Activated CD8-positive, alpha-beta memory T cell treated with anti-CD3 and anti-CD28 coated beads for 48 hours (primary cell): ENCODE measurements at regions not wholly inside any gene's neighbourhood (a gene's known extent, or its start where the extent isn't known, plus 50 kb on each side); places are given as distances from the start of the nearest gene placed in this dataset.

Source experiments
- DNase-seq, 3 experiments: peaks; one replicate each; pipeline ENCODE4 v3.0.0-alpha.2; 2020; ENCODE audit warnings: low read depth in 2 of 3, low spot score in 2 of 3

DNA sequence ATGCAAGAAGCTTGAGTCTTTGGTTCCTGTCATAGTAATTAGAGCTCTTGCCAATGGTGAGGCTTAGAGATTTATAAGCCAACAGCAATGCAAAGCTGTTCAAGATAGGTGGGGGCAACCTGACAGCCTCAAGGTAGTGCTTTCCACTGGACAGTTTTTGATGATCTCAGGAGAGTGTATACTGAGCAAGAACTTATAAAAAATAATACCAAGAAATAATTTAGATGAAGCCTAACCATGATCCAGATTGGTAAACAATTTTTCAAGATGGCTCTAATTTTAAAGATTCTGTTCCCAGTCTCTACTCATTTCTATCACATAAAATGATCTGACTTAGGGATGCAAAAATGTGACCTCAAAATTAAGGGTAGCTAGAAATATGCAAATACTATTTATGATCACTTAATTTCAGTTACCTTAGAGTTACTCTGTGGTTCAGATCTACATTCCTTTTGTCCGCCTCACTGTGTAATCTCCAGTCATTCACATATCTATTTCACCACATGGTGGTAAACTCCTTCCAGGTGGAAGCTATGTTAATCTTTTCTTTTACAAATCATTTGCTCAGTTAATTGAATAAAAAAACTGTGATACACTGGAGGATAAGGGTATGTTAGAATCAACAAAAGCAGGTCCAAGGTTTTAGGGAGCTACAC is 1228.0 kb upstream of the C9orf72 start:
- no peak for DNase-seq

DNA sequence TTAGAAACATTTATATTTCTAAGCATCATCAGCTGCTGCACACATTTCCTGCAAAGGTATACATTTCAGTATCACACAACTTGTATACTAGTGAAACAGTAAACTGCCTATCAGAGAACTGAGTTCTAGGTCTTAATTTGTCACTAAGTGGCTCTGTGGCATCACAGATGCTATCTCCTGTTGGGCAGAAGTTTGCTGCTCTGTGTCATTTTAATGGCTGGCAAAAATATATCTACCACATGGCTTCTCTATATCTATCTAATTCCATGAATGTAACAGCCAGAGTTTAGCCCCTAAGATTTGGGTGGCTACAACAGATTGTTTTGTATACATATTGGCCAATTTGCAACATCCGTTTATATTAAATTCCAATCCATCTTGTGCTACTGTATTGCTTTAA is 1231.9 kb upstream of the C9orf72 start:
- DNase-seq = no peak

DNA sequence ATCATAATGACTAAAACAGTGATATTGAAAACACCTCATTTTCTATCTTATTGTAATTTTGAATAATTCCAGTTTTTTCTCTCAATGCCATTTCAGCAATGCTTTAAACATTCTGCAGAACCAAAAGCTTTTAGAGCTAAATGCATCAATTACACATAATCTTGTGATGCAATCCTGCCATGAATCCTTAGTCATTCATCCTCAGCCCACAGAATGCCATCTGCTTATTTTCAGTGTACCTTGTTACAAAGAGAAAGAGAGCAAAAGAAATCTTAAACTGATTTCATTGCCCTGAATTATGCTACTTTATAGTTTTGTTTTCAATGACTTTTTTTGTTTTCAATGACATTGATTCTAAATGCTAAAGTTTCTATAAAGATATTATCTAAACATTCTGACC is 1234.8 kb upstream of the C9orf72 start:
- DNase-seq = no peak

DNA sequence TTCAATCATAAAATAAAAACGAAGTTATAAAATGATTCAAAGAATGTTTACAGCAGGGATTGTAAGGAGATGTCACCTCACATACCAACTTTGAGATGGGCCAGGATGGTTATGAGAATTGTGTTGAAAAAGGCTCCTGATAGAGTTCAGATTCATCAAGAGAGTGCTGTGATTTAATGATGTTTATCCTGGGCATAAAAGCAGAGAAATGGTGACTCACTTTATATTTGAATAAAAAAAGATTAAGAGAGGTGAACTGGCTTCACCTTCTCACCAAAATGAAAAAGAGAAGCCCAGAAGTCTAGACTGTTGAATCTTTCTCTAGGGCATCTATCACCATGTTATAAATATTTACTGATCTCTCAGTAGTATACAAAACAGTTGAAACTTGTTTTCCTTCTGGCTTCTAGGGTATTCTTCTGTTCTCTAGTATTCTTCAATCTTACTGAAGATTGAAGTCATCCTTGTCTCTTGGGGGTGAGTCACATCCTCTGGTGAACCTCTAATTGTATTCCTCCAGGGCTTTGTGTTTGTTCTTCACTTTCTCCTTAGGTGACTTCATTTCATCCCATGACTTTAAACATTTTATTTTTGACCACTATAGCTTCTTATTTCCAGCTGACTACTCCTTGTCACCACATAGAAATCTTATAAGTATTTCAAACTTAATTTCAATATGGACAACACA is 1237.3 kb upstream of the C9orf72 start:
- no peak for DNase-seq

DNA sequence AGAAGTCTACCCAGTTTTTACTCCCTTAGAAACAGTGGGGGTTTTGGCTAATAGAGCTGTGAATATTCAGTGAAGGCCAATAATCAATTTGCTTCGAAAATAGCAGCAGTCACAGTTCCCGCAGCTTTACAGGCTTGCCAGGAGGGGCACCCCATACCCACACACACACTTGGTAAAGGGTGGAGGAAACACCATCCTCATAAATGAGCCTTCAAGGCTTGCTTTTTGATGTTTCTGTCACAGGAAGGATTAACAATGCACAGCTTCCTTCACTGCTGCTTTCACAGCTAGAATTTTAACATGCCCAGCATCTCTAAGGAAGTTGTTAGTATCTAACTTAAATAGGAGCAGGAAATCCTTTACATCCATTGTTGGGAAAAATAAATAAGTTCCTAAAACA is 1247.5 kb upstream of the C9orf72 start:
- DNase-seq = no peak

DNA sequence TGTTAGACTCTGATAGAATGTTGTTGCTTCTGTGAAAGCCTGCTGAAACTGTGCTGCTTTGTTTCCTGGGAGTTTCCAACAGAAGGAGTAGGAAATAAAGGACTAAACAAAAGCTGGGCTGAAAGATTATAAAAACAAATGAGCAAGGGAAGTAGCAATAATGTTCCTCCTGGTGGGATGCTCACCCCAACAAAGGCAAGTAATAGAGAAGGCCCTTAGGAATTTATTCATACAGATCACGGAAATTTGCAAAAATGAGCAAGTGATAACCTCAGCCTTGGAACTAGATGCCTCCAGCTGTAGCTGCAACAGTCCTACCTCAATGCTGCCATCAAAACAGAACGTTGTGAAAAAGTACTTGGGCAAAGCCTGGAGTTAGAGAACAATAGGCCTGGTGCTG is 1248.0 kb upstream of the C9orf72 start:
- no peak for DNase-seq

DNA sequence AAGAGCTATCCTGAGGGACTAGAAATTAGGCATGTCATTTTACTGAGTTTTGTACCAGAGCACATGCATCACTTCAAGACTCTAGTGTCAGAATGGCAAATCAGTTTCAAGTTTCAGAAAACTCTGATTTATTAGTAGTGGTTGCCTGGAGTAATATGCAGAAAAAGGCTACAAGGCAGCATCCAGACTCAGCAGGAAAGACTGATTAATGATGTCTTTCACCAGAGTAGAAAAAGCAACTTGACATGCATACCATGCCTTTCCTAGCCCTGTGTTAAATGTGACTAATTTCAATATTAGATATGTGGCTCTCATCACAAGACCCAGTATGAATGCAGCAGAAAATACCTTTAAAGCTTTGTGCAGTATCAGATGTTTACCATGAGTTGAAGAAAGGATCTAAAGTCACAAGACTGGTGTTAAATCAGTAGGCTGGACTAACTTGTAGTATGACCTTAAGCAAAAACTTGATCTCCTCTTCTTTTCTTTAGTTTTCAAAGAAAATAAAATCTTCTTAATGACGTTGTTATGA is 1251.2 kb upstream of the C9orf72 start:
- DNase-seq = no peak

DNA sequence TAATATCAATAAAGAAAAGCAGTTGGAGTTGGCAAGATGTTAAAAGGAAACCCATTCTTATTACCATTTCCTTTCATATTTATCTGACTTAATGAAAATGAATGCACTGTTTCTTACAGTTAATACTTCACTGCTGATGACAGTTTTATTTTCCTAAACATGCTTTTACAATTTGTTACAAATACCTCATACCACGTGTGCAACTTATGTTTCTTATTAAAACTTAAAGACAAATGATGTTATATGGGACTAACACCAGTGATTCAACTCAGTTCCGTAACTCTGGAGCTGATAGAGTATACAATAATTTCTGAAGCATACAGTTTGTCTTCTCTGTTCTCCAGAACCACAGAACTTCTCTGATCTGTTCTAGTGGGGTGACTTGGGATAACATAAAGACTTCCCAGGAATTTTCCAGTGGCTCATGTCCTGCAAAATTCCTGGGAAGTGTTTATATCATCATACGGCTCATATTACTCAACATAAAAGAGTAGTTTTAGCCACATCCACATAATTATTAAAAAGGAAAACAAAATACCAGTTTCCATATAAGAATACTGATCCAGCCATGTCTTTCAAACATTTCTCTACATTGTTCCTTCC is 1259.0 kb upstream of the C9orf72 start:
- DNase-seq = no peak

DNA sequence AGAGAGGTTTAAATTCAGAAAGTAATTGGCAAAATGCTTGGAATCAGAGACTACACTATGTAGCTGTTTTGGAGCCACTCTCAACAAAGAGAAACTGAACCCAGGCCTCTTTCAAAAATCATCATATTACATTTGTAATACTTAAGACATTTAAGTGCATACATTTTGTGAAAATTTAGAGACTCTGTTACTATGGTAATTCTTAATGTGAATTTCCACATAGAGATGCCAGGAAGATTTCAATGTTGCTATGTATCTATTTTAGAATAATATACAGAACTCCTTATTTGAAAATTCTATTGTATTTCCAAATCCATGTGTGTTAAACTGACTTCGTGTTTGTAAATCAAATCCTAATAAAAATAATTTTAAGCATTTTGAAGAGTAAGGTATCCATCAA is 1260.9 kb upstream of the C9orf72 start:
- no peak for DNase-seq

DNA sequence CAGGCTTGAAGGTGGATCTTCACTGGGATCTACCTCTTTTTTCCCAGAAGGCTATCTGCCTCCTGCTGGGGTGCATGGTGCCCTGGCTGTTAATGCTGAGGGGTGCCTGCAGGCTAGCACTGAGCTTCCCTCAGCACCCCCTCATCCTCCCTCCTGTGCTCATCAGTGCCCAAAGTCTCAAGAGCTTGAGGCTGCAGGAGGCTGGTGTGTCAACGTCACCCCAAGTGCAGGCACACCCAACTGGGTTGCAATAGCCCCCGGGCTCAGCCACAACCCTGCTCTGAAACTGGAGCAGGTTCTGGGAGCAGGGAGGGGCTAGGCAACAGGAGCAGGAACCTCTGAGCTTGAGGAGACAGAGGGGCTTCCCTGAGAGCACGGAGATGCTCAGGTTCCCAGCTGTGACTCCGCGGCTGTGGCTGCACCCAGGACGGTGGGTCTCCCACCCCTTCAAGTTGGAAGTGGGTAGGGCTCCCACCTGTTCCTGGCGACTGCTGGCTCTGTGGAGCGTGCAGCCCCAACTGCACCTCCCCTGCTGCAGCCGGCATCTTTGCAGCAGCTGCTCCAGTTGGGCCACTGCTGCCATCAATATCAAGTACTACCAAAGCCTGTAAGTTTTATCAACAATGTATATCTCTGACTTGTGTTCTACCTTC is 1266.6 kb upstream of the C9orf72 start:
- no peak for DNase-seq

DNA sequence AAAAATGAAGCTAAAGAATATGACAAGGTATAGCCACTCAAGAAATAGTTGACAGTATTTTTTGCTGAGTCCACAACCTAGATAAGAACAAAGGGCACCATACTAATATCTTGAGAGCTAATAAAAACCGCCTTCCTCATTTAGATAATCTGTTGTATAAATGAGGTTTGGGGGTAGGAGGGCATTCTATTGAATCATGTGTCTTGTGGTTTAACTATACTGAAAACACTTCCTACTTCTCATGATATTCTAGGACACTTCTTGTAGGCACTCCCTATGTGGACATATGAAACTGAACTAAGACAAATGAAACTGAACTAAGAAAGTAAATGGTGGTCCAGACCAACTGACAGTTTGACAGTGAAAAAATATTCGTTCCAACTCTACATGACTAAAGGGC is 1268.5 kb upstream of the C9orf72 start:
- no peak for DNase-seq

DNA sequence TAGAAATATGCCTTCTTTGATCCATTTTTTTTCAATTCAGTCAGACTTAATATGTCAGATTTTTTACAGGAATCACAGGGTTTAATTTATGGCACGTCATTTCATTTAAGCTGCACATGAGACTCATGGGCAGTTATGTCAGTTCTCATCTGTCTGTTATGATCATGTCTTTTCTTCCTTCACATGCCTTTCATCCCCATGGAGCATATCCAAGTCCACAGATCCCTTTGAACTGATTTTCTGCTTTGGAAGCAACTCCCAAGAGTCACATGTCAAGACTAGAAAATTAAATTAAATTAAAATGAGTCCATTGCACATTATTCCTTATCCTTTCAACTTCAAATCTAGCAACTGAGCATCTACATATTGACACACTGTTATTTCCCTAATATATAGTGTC is 1274.0 kb upstream of the C9orf72 start:
- DNase-seq = no peak

DNA sequence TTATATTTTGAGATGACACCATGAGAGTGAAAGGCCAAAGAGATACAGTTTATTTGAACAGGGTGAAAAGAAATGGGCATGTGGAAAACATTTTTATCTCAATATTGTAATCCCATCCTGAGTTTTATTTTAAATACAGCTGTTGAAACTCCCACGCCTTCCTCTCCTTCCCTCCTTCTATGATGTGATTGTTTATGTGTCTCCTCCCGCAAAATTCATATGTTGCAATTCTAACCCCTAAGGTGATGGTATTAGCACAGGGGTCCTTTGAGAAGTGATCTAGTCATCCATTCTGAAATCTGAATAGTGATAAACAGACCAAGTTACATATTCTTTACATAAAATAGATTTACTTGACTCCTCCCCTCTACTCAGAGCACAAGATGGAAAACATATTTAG is 1275.4 kb upstream of the C9orf72 start:
- DNase-seq = no peak

DNA sequence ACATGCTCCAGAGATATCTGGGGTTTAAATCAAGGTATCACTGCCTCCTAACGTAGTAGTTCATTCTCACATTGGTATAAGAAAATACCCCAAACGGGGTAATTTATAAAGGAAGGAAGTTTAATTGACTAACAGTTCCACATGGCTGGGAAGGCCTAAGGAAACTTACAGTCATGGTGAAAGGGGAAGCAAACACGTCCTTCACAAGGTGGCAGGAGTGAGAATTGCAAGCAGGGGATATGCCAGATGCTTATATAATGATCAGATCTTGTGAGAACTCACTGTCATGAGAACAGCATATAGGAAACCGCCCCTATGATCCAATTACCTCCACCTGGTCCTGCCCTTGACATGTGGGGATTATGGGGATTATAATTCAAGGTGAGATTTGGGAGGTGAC is 1280.2 kb upstream of the C9orf72 start:
- no peak for DNase-seq

DNA sequence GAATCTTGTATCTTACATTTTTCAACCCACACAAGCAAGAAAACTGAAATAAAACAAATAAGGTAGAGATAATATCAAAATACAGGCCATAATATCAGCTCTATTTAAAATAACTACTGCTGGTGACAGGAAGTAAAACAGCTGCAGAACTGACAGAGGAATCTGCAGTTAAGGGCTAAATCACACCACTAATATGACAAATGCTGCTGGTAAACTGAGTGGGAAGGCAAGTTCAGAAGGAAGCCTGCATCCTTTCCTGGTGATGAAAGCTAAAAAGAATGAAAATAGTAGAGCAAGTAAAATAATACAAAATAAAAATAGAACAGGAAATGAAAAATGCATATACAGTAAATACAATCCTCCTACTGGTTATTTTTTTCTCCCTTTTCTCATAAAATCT is 1293.7 kb upstream of the C9orf72 start:
- no peak for DNase-seq

DNA sequence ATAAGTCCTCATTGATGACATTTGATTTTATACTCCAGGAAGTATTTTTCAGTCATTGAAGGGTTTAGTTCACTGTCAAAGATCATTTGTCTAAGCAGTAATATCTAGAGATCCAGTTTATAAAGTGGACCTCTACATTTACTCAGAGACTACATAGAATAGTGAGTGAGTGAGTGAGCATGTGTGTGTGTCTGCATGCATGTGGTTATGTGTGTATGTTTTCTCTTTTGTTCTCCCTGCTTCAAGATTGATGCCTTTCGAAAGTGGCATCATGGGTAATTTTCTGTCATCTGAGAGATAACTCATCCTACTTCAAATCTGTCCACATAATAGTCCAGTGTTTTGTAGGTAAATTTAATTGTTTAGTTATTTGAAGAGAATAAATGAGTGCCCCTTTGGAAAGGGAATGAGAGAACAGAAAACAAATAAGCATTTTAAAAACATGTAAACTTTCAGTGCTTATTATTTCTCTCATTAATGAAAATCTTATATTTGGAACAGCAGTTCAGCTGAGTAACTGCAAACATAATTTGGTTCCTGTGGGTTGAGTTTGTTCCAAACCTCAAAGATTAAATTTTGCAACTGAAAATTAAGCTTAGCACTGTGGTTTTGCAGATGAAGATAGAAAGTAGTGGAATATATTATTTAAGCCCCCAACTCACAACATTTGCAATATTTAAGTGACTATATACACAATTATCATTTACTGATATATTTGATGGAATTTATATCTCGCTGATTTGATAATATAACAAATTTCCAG is 1295.1 kb upstream of the C9orf72 start:
- DNase-seq = no peak

DNA sequence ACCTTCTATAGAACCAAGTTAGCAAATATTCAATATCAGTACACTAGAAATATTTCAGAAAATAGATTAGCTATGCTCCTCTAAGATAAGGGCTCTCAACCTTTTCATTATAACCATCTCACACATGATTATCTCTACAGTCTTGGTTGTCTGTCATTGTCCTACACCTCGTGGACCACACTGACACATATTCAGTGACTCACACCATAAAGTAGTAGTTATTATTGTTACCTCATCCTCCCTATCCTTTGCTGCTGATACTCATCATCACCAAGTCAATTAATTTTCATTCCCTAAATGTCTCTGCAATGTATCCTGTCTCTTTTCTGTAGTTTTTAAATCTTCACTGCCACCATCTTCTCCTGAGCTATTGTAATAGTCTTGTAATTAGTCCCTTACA is 1309.2 kb upstream of the C9orf72 start:
- DNase-seq = no peak

DNA sequence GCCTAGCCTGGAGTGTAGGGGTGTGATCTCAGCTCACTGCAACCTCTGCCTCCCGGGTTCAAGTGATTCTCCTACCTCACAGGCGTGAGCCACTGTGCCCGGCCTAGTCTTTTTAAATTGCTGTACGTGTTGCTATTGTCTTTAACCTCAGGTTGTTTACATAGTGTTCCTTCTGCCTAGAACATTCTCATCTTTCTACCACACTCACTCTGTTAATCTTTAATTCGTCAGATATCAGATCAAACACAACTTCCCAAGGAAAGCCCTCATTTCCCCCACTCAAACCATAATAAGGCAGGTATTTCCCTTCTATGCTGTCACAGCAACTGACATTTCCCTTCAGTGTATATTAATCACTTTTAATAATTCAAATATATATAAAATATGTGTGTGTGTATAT is 1310.0 kb upstream of the C9orf72 start:
- DNase-seq = no peak

DNA sequence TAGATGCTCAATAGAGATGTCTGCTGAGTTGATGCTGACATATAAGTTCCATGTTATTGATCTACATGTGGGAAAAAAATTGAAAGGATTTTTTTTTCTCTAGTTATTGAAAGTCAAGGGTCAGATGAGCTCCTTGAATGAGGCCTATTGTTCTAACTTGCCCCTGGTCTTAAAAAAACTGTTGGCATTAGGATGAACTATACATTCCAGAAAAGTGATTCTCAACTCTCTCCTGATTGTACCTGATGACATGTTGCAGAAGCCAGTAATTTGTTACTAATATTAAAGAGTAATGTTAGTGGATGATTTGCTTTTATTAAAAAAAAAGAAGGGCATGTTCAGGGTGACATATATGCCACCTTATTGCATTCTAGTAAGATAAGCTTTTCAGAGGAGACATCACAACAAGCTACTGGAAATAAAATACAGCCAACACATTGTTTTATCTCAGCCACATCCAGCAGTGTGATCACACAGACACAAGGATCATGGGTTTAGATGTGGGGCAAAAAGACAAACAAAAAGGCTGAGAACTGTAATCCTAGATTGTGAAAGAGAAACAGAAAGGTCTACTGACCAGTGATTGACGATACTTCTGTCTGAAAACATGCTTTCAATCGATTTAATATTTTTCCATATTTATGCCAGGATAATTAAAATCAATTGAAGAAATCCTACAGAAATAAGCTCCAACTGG is 1314.1 kb upstream of the C9orf72 start:
- DNase-seq = no peak

DNA sequence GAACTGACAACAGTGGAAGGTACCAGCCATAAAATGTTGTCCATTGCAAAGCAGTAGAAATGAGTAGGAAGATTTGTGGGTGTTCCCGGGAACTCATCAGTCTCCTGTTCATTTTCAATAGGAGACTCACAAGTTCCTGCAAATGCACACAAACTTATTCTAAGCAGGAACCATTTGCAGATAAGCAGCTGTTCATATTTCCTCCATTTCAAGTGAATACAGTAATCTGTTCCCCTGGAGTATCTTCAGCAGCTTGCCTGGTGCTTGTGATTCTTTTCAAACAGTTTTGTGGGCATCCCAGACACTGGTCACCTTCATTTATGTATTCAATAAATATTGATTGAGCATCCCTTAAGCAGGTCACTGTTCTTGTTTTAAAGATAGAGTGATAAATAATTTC is 1315.5 kb upstream of the C9orf72 start:
- DNase-seq = no peak

DNA sequence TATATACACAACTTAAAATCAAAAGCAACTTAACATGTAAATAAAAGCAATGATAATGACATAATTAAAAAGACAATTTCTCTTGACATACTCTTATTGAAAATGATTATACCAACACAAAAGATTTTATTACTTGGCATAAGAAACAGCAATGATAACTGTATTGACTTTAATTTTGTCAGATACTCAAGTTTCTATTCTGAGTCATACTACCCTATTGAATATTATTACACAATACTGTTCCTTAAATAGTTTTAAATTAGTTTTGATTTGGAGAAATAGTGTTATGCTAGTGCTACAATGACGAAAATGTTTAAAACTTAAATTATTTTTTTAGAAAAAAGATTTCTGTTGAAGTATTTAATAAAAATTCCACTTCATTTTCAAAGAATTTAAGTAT is 1319.3 kb upstream of the C9orf72 start:
- no peak for DNase-seq
